ENCODE measurements at regions not wholly inside any gene's neighbourhood (a gene's known extent, or its start where the extent isn't known, plus 50 kb on each side); places are given as distances from the start of the nearest gene placed in this dataset.

- Histone ChIP-seq H3K4me3 (ENCODE audit: low read length) (no peak overlapping the region), H3K4me1 (ENCODE audit: insufficient read depth, low read length) (no peaks in the 10 kb centered on the region), H3K36me3 (ENCODE audit: insufficient read depth, low read length) (no peaks in the 10 kb centered on the region), H3K9me3 (ENCODE audit: low read length) (no peaks in the 10 kb centered on the region), H2AFZ (ENCODE audit: low read depth, low read length) (no peak overlapping the region), H3K27me3 (ENCODE audit: insufficient read depth, low read length) (no peaks in the 10 kb centered on the region)
Measured at GRCh38 chr10:107561136-107561650, 396.7 kb upstream of the SORCS1 start.

DNA sequence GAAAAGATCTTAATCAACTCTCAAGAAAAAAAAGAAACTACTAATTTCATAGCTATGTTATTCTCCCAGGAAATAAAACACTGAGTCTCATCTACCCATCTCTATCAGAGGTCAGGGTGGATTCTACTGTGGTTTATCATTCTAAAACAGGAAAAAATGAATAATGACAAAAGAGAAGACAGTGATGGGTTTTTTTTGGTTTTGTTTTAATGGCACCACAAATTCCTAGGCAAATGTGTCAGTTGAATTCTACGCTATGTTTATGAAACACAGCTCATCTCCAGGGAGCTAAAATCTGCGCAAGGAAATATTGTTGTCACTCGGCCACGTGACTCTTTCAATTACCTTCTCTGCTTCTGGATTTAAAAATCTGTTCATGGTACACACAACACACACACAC is 393.4 kb upstream of the SORCS1 start:
- H2AFZ ChIP-seq (ENCODE audit: low read depth, low read length) = no peak overlapping the region
- no peaks in the 10 kb centered on the region for H3K4me1 ChIP-seq (ENCODE audit: insufficient read depth, low read length)
- H3K4me3 ChIP-seq (ENCODE audit: low read length) = no peak overlapping the region
- no peaks in the 10 kb centered on the region for H3K9me3 ChIP-seq (ENCODE audit: low read length)
- no peaks in the 10 kb centered on the region for H3K36me3 ChIP-seq (ENCODE audit: insufficient read depth, low read length)
- H3K27me3 ChIP-seq (ENCODE audit: insufficient read depth, low read length) = no peaks in the 10 kb centered on the region

DNA sequence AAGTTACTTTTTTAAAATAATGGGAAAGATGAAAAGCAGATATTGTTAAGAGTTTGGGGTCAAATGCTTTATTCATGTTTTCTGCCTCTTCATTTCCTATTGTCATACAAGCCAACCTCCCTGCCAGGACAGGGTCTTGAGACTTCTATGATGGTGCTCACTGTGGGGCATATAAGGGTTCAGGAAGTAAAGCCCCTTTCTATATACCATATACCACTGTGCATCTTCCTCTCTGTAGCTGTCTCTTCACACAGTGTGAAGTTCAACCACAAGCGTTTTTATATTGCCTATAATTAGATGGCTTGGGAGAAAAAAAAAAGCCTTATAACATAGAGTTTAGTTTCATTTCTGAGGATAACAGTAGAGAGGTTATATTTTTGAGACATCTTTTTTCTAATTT is 389.8 kb upstream of the SORCS1 start:
- H3K27me3 ChIP-seq (ENCODE audit: insufficient read depth, low read length) = no peaks in the 10 kb centered on the region
- no peaks in the 10 kb centered on the region for H3K36me3 ChIP-seq (ENCODE audit: insufficient read depth, low read length)
- H3K4me3 ChIP-seq (ENCODE audit: low read length) = no peak overlapping the region
- no peaks in the 10 kb centered on the region for H3K9me3 ChIP-seq (ENCODE audit: low read length)
- H2AFZ ChIP-seq (ENCODE audit: low read depth, low read length) = no peak overlapping the region
- H3K4me1 ChIP-seq (ENCODE audit: insufficient read depth, low read length) = no peaks in the 10 kb centered on the region

- Histone ChIP-seq H3K36me3 (ENCODE audit: insufficient read depth, low read length) (no peaks in the 10 kb centered on the region), H3K9me3 (ENCODE audit: low read length) (no peaks in the 10 kb centered on the region), H3K4me1 (ENCODE audit: insufficient read depth, low read length) (no peaks in the 10 kb centered on the region), H2AFZ (ENCODE audit: low read depth, low read length) (no peak overlapping the region), H3K27me3 (ENCODE audit: insufficient read depth, low read length) (no peaks in the 10 kb centered on the region), H3K4me3 (ENCODE audit: low read length) (no peak overlapping the region)
Measured at GRCh38 chr10:107553470-107553869, 389.0 kb upstream of the SORCS1 start.

DNA sequence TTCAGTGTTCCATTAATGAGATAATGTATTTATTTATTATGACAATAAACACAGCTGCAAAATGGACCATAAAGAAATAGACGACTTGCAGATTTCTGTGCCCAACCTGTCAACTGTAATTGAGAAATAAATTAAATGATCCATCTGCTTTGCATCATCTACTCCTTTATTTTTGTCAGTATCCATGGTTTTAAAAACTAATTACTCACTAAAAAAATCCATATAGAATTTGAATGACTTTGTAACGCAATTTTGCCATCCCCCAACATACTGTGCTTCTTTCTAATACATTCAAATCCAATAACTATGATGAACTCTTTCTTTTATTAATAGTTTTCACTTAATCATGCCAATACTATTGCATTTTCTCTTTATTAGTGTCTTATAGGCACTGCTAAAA is 388.5 kb upstream of the SORCS1 start:
- H3K27me3 ChIP-seq (ENCODE audit: insufficient read depth, low read length) = no peaks in the 10 kb centered on the region
- no peak overlapping the region for H2AFZ ChIP-seq (ENCODE audit: low read depth, low read length)
- no peaks in the 10 kb centered on the region for H3K9me3 ChIP-seq (ENCODE audit: low read length)
- H3K4me3 ChIP-seq (ENCODE audit: low read length) = no peak overlapping the region
- H3K4me1 ChIP-seq (ENCODE audit: insufficient read depth, low read length) = no peaks in the 10 kb centered on the region
- no peaks in the 10 kb centered on the region for H3K36me3 ChIP-seq (ENCODE audit: insufficient read depth, low read length)

DNA sequence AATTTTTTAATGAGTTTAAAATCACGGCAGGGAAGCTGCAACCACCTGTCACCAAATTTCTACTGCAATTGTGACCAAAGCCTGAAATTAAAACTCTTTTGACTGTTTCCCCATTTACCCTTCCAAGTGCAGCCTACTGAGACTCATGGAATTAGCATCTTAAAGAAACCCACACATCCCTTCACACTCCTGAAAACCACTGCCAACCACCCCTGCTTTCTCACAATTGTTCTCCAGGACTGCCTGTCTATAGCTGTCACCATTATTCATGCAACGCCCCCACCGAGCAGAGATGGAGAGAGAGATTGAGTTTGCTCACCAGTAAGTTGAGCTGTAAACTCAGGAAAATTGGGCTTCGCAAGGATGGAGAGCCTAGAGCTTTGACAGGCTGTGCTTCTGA is 383.8 kb upstream of the SORCS1 start:
- no peaks in the 10 kb centered on the region for H3K4me1 ChIP-seq (ENCODE audit: insufficient read depth, low read length)
- no peaks in the 10 kb centered on the region for H3K9me3 ChIP-seq (ENCODE audit: low read length)
- H3K4me3 ChIP-seq (ENCODE audit: low read length) = no peak overlapping the region
- no peaks in the 10 kb centered on the region for H3K27me3 ChIP-seq (ENCODE audit: insufficient read depth, low read length)
- H3K36me3 ChIP-seq (ENCODE audit: insufficient read depth, low read length) = no peaks in the 10 kb centered on the region
- no peak overlapping the region for H2AFZ ChIP-seq (ENCODE audit: low read depth, low read length)

DNA sequence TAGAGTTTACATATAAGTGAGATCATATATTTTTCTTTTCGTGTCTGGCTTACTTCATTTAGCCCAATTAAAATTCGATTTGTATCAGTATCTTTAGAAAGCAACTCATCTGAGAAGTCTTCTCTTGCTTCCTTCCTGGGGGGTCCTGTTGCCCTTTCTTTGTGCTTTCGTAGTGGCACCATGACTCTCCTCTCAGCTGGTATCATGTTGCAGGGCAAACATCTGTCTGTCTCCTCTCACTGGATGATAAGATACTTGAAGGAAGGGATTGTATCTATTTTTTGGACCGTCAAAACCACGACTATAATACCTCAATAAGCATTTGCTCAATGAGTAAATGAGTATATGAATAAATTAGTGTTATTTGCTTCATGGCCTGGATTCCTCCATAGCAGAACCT is 382.5 kb upstream of the SORCS1 start:
- H3K9me3 ChIP-seq (ENCODE audit: low read length) = no peaks in the 10 kb centered on the region
- no peaks in the 10 kb centered on the region for H3K36me3 ChIP-seq (ENCODE audit: insufficient read depth, low read length)
- H3K4me3 ChIP-seq (ENCODE audit: low read length) = no peak overlapping the region
- H2AFZ ChIP-seq (ENCODE audit: low read depth, low read length) = no peak overlapping the region
- no peaks in the 10 kb centered on the region for H3K27me3 ChIP-seq (ENCODE audit: insufficient read depth, low read length)
- H3K4me1 ChIP-seq (ENCODE audit: insufficient read depth, low read length) = no peaks in the 10 kb centered on the region

GRCh38 chr10:107546284-107546683 is 381.8 kb upstream of the SORCS1 start:
- Histone ChIP-seq H3K4me1 (ENCODE audit: insufficient read depth, low read length) (no peaks in the 10 kb centered on the region), H3K9me3 (ENCODE audit: low read length) (no peaks in the 10 kb centered on the region), H3K36me3 (ENCODE audit: insufficient read depth, low read length) (no peaks in the 10 kb centered on the region), H3K4me3 (ENCODE audit: low read length) (no peak overlapping the region), H3K27me3 (ENCODE audit: insufficient read depth, low read length) (no peaks in the 10 kb centered on the region), H2AFZ (ENCODE audit: low read depth, low read length) (no peak overlapping the region)

GRCh38 chr10:107545717-107546116 is 381.2 kb upstream of the SORCS1 start:
- Histone ChIP-seq H3K9me3 (ENCODE audit: low read length) (no peaks in the 10 kb centered on the region), H3K4me1 (ENCODE audit: insufficient read depth, low read length) (no peaks in the 10 kb centered on the region), H3K27me3 (ENCODE audit: insufficient read depth, low read length) (no peaks in the 10 kb centered on the region), H2AFZ (ENCODE audit: low read depth, low read length) (no peak overlapping the region), H3K4me3 (ENCODE audit: low read length) (no peak overlapping the region), H3K36me3 (ENCODE audit: insufficient read depth, low read length) (no peaks in the 10 kb centered on the region)

DNA sequence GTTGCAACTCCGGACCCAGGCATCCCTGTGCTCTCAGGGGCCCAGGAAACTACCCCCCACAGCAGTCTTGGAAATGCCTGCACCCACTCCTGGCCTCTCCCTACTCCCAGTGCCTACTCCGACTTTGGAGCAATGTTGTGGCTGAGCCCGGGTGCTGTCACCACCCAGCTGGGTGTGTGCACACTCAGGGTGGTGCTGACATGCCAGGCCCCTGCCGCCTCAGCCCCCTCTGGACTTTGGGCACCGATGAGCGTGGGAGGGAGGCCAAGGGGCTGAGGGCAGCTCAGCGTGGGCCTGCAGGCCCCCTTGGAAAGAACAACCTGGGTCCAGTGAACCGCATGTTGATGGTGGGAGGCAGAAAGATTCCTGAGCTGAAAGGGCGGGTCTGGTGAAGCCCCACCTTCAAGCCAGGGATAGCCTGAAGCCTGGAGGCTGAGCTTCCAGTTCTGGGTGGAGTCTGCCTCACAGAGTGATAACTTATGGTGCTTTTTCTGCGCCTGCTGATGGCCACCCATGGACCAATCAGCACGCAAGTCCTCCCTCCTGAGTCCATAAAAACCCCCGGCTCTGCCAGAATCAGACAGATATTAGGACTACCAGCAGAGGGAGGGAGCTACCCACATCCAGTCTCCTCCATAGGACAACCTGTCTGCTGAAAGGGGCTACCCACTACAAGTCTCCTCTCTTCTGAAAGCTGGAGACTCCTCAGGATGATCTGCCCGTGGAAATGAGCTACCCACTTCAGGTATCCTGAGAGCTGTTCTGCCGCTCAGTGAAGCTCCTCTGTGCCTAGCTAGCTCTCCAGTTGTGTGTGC is 380.4 kb upstream of the SORCS1 start:
- no peak overlapping the region for H3K4me3 ChIP-seq (ENCODE audit: low read length)

DNA sequence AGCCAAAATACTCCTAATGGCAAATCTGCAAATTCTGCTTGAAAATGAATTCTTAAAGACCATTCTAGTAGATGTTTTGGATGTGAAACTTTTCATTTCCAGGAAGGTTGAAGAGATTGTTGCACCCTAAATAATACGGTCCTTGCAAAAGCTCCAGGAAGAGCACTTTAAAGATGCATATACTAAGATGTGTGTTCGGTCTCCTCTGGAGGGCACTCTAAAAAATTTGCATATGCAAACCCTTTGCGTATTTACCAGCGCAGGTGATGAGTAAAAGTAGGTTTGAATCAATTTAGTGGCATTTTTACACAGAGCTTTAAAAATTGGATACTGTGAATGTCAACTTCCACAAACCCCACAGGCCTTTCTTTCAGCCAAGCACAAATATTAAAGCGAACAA is 378.1 kb upstream of the SORCS1 start:
- no peak overlapping the region for H2AFZ ChIP-seq (ENCODE audit: low read depth, low read length)
- H3K4me1 ChIP-seq (ENCODE audit: insufficient read depth, low read length) = no peaks in the 10 kb centered on the region
- H3K4me3 ChIP-seq (ENCODE audit: low read length) = no peak overlapping the region
- no peaks in the 10 kb centered on the region for H3K9me3 ChIP-seq (ENCODE audit: low read length)
- H3K27me3 ChIP-seq (ENCODE audit: insufficient read depth, low read length) = no peaks in the 10 kb centered on the region
- H3K36me3 ChIP-seq (ENCODE audit: insufficient read depth, low read length) = no peaks in the 10 kb centered on the region

More for the DNA sequence above, 380.4 kb upstream of the SORCS1 start:
- Histone ChIP-seq H3K36me3 (ENCODE audit: insufficient read depth, low read length) (no peaks in the 10 kb centered on the region), H3K9me3 (ENCODE audit: low read length) (no peaks in the 10 kb centered on the region), H3K4me1 (ENCODE audit: insufficient read depth, low read length) (no peaks in the 10 kb centered on the region), H3K27me3 (ENCODE audit: insufficient read depth, low read length) (no peaks in the 10 kb centered on the region), H2AFZ (ENCODE audit: low read depth, low read length) (no peak overlapping the region)

GRCh38 chr10:107542016-107542415 is 377.5 kb upstream of the SORCS1 start:
- H3K27me3 ChIP-seq (ENCODE audit: insufficient read depth, low read length) = no peaks in the 10 kb centered on the region
- H3K4me1 ChIP-seq (ENCODE audit: insufficient read depth, low read length) = no peaks in the 10 kb centered on the region
- H3K9me3 ChIP-seq (ENCODE audit: low read length) = no peaks in the 10 kb centered on the region
- no peak overlapping the region for H3K4me3 ChIP-seq (ENCODE audit: low read length)
- no peaks in the 10 kb centered on the region for H3K36me3 ChIP-seq (ENCODE audit: insufficient read depth, low read length)
- H2AFZ ChIP-seq (ENCODE audit: low read depth, low read length) = no peak overlapping the region

DNA sequence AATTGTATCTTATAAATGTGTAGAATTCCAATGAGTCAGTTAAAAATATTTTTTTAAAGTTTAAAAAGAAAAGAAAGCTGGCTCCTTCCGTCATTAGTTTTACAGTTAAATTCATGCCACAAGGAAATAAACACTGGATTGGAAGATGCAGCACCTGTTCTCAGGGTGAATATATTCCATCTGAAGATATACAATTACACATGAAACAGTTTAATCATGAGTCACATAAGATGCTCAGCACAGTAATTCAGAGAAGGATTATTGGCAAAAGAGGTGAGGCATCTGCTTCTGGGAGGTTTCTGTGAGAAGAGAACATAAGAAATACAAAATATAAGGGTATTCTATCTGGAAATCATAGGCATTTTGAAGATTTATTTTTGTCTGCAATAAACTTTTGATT is 376.5 kb upstream of the SORCS1 start:
- Histone ChIP-seq H3K36me3 (ENCODE audit: insufficient read depth, low read length) (no peaks in the 10 kb centered on the region), H3K27me3 (ENCODE audit: insufficient read depth, low read length) (no peaks in the 10 kb centered on the region), H3K4me3 (ENCODE audit: low read length) (no peak overlapping the region), H3K9me3 (ENCODE audit: low read length) (no peaks in the 10 kb centered on the region), H2AFZ (ENCODE audit: low read depth, low read length) (no peak overlapping the region), H3K4me1 (ENCODE audit: insufficient read depth, low read length) (no peaks in the 10 kb centered on the region)

DNA sequence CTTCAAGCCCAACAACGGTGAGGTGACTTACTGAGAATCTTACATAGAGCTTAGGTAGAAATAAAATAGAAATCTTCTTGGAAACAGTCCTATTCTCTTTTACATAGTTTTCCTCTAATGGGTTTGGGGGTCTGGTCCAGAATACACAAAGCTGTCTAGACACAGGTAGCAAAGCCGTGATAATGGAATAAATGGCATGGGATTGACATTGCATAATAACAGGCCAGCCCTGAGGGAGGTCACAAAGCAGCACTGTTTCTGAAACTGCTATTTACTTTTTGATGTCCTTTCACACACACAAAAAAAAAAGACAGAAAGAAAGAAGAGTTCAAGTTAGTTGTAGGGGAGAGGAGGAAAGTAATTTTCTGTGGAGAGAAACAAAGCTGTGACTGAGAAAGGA is 364.8 kb upstream of the SORCS1 start:
- Histone ChIP-seq H3K4me3 (ENCODE audit: low read length) (no peak overlapping the region), H3K4me1 (ENCODE audit: insufficient read depth, low read length) (no peaks in the 10 kb centered on the region), H3K9me3 (ENCODE audit: low read length) (no peaks in the 10 kb centered on the region), H3K27me3 (ENCODE audit: insufficient read depth, low read length) (no peaks in the 10 kb centered on the region), H3K36me3 (ENCODE audit: insufficient read depth, low read length) (no peaks in the 10 kb centered on the region), H2AFZ (ENCODE audit: low read depth, low read length) (no peak overlapping the region)
